Inflammatory macrophage treated with lipopolysaccharide for 1 hour (primary cell): ENCODE measurements at regions not wholly inside any gene's neighbourhood (a gene's known extent, or its start where the extent isn't known, plus 50 kb on each side); places are given as distances from the start of the nearest gene placed in this dataset.
A peak's percentile ranks its signal among the peaks of the same experiment; 100 is the strongest.

Experiments used
- DNase-seq, 2 donors: peaks; one replicate each; pipeline ENCODE4 v3.0.0-alpha.2; 2020 to 2022

DNA sequence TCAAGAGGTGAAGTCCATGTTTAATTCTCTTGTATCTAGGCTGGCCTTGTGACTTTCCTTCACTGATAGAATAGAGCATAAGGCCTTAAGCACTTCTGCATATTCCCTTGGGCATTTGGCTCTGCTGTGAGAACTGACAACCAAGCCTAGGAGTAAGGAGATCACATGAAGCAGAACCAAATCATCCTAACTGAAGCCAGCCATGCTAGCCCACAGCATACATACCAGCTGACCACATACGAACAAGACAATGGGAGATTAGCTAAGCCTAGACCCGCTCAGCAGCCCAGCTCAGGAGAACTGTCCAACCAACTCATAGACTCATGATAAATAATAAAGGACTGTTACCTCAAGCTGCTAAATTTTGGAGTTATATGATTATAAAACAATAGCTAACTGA is 114.6 kb upstream of the NEK7 start:
- no peak for DNase-seq

- DNase-seq: no peak
Observed at GRCh38 chr1:198047913-198048312, 108.9 kb upstream of the NEK7 start.

DNA sequence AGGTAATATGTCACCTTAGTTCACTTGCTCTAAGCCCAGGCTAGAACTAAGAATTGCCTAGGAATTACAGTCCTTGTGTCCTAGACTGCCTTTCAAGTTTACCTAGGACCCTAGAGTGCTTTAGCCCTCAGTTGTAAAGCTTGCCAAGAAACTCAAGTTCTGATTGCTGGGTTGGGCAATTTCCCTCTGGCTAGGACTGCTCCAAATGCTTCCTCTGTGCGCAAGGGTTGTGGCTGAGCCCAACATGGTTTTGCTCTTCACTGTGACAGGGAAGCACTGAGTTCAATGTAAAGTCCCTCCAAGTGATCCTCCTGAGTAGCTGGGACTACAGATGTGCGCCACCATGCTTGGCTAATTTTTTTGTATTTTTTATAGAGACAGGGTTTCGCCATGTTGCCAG is 102.3 kb upstream of the NEK7 start:
- DNase-seq: no peak

- no peak for DNase-seq
Observed at GRCh38 chr1:198056255-198056654, 100.5 kb upstream of the NEK7 start.

DNA sequence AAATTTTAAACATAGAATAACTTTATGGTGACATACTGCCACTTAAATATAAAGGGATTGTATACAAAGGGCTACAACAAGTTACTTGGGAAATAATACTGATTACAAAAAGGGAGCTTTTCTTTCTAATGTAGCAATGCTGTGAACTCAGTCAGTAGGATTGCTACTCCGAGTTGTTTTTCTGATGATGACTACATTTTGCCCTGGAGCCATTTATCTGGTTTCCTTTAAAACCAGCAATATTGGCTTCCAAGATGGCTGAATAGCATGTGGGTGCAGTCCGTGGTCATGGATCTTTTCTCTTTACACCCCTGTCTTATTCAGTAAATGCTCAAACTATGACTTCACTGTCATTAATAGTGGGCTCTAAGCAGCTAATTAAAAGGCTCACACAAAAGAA is 92.6 kb upstream of the NEK7 start:
- DNase-seq: no peak

- DNase-seq: peak in 1 of 2 donors; percentile 29
Observed at GRCh38 chr1:198068285-198068684, 88.5 kb upstream of the NEK7 start.

DNA sequence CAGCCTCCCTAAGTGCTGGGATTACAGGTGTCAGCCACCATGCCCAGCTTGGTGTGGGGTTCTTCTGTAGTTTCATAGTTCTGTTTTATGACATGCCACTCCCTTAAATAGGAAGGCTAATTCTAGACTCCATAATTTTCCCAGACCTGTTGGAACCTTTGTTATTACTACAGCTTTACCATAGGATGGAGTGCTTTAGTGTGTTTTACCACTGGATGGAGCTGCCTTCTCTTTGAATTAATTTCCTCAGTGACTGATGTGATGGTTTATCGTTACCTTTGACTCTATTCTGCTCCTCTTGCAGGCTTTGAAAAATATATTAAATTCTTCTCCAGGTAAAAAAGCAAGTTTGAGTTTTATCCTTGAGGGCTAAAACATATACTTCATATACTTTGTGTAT is 84.6 kb upstream of the NEK7 start:
- DNase-seq: no peak

DNA sequence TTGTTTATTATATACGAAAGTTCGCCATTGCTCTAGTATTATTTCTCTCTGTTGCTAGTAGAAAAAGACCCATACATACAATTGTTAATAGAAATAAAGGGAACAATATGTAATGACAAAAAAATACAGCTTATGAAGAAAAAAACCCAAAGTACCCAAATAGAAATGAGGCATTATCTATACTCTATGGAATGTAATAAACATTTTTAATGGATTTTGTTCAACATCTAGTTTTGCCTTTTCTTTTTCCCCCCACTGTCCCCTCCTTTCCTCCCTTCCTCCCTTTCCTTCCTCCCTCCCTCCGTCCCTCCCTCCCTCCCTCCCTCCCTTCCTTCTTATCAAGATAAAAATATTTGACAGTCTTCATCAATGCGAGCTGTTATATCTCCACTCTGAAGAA is 81.5 kb upstream of the NEK7 start:
- DNase-seq: no peak

GRCh38 chr1:198079432-198079951 is 77.3 kb upstream of the NEK7 start:
- DNase-seq: peak; percentile 11 to 22

DNA sequence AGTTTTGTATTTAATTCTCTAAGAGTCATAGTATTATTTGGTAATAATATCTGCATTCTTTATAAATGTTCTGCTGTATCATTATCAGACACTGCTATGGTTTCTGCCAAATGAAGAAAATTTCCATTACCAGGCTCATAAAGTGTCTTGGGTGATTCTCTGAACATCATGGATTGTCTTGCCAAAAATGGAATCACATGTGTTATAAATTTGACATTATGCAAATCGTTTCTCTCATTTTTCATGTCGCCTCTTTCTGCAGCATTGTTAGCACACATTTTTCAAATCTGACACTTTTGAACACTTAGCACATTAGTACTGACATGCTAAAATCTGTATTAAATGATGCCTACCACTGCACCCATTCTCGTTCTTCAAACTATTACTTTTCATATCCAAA is 74.2 kb upstream of the NEK7 start:
- DNase-seq: no peak

DNA sequence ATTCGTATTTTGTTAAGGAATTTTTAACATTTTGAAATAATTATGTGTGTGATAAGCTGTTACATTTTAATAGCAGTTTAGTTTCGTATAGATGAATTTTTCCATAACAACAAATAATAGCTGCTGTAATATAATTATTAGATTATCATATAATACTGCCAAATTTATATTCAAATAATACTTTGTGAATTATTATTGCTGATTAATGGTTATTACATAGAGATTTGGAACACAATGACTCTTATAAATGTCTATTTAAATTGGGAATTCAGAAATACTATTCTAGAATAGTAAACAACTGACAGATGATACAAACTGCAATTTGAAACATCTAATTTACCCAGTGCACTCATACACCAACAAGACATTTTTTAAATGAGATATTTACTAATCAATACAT is 73.2 kb upstream of the NEK7 start:
- no peak for DNase-seq

GRCh38 chr1:198084241-198084908 is 72.4 kb upstream of the NEK7 start:
- DNase-seq: no peak

GRCh38 chr1:198086051-198086745 is 70.6 kb upstream of the NEK7 start:
- DNase-seq: no peak

DNA sequence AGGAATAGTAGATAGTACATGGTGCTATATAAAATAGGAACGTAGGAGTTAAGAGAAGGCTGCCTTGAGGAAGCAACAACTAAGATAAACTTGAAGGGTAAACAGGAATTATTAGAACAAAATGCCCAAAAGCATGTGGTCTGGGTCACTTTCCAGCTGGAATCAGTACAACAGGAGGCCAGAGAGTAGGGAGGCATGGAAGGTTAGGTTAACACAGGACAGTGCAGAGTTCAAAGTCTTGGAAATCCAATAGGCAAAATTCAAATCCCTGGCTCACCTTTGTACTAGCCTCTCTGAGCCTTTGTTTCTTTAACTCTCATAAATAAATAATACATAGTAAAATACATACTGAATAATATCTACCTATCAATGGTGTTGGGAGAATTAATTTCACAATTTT is 69.0 kb upstream of the NEK7 start:
- DNase-seq: no peak

DNA sequence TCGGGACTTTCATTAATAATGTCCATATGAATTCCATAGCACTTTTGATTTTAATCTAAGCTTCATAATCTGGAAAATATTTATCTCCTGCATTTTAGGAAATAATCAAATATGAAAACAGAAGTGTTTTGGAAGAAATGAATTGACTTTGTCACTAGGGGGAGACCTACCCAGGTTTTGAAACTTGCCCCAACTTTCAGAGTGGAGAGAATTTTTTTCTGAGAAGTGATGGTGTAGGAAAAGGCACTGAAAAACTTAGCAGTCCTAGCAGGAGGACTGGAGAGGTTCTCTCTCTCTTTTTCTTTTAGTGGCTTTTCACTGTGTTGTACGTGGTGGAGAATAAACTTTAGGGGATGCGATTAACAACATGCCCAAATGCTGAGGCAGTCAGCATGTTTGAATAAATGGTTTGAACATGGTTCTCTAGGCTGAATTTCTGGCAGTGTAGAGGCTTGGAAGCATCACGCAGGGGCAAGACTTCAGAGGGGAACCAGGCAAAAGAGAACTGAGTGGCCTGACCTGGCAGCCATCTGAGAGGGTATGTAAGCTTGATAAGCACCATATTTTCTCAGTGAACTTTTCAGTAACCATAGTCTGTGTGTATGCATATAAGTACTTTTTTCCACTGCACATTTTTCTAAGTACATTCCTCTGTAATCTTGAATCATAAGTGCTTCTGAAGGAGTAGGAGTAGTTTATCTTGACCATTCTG is 68.3 kb upstream of the NEK7 start:
- DNase-seq: peak in 1 of 2 donors; percentile 51

DNA sequence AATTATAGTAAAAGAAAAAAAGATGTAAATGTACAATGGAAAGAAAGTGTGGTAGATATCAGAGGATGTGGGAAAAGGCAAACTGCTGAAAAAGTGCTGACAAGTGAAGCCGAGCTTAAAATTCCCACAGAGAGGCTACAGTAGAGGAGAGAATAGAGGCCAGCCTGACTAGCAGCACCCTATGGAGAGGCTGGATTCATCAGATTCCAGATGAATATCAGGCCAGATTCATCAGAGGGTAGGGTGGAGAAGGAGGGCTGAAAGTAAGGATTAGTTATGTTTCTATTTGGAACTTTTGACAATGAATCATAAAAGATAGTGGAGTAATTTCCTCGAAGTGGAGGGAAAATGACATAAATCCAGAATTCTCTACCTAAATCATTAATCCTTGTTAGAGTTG is 60.4 kb upstream of the NEK7 start:
- no peak for DNase-seq

GRCh38 chr1:198099755-198100154 is 57.0 kb upstream of the NEK7 start:
- DNase-seq: no peak

- no peak for DNase-seq
Observed at GRCh38 chr1:198101716-198102453, 54.9 kb upstream of the NEK7 start.

GRCh38 chr1:198102454-198102827 is 54.4 kb upstream of the NEK7 start:
- DNase-seq: no peak

DNA sequence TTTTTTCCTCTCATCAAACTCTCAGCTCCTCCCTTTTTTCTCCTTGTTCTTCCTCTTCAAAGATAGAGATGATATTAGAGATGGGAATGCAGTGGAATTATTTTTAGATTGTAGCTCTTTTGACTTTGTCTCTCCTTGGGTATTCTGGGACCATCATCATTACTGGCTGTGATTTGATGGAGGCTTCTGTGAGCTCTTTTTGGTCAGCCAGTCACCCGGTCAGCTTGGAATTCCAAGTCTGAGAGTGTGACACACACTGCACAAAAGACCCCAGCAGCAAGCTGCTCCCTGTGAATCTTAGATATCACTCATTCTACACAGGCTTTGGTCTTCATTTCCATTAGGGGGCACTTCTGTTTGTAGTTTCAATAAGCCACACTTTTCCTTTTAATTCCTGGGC is 51.6 kb upstream of the NEK7 start:
- no peak for DNase-seq

DNA sequence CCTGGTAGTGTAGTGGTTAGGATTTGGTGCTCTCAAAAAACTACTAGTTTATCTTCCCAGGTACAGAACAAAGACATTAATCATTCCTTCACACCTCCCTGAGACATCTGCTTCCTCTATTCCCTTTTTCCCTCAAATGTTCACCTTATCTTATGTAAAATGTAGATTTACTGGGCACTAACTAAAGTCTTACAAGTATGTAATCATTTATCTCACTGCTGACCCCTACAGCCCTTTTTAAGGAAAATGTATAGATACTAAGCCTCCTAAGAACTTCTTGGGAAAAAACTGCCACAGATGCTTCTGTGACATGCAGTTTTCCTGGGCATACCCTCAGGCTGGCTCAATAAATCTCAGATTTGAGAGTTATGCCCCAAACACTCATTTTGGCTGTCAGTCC is 50.8 kb upstream of the NEK7 start:
- DNase-seq: no peak
